ENCODE measurements at regions not wholly inside any gene's neighbourhood (a gene's known extent, or its start where the extent isn't known, plus 50 kb on each side); places are given as distances from the start of the nearest gene placed in this dataset.

DNA sequence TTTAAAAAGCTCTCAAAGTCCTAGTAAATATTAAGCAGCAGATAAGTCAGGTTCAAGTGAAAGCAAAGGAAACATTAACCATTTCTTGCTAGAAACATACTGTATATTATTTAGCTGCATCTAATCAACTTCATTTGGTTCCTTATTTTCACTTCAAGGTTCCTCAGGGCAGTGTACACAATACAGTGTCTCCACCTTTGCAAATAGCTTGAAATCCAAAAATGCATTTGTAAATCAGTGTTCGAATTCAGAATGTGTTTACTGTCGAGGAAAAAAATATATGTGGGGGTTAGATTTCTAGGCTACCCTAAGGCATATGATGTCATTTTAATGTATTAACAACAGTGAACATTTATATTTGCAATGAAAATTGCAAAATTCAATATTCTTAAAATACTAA, 436.0 kb downstream of the CETN3 start:
- TF ChIP-seq CTCF (conservative IDR thresholded peaks at IDR 0.05; ENCODE audit: low read length) (no peak), EZH2phosphoT487 (IDR thresholded peaks at IDR 0.05; ENCODE audit: borderline replicate concordance, low read depth, low read length) (no peak)

Data from OCI-LY7 (cell line).